Heart right ventricle (tissue), 16 donors: ENCODE measurements at regions not wholly inside any gene's neighbourhood (a gene's known extent, or its start where the extent isn't known, plus 50 kb on each side); places are given as distances from the start of the nearest gene placed in this dataset.

Source experiments
- ATAC-seq, 8 donors: fragments of 200-7000 bp; cut with Tn5 transposase; one replicate each; pipeline ENCODE4 v1.9.1; 2020; ENCODE audit warnings: mild to moderate bottlenecking in 8 of 8, moderate library complexity in 8 of 8, moderate number of reproducible peaks in 1 of 8
- DNase-seq, 2 donors: peaks; one replicate each; pipeline ENCODE4 v3.0.0-alpha.2; 2020
- H3K27ac ChIP-seq, 10 donors: fragments of 200-600 bp; sonication (generic) in 2 of 10; one replicate each; pipeline versions ENCODE4 v1.5.0 to v1.8.0; 2020 to 2022; ENCODE audit warnings: mild to moderate bottlenecking in 3 of 10
- H3K27me3 ChIP-seq, 7 donors: fragments of 200-600 bp; one replicate each; pipeline ENCODE4 v1.8.0; 2021 to 2022; ENCODE audit warnings: mild to moderate bottlenecking in 2 of 7
- H3K36me3 ChIP-seq, 9 donors: fragments of 200-600 bp; sonication (generic) in 1 of 9; one replicate each; pipeline versions ENCODE4 v1.5.0 to v1.8.0; 2020 to 2022; ENCODE audit warnings: mild to moderate bottlenecking in 2 of 9
- H3K4me1 ChIP-seq, 9 donors: fragments of 200-600 bp; sonication (generic) in 1 of 9; one replicate each; pipeline versions ENCODE4 v1.5.0 to v1.8.0; 2020 to 2022; ENCODE audit warnings: mild to moderate bottlenecking in 4 of 9
- H3K4me3 ChIP-seq, 10 donors: fragments of 200-600 bp; sonication (generic) in 2 of 10; one replicate each; pipeline versions ENCODE4 v1.5.0 to v1.8.0; 2020 to 2022; ENCODE audit warnings: mild to moderate bottlenecking in 7 of 10, moderate library complexity in 2 of 10
- H3K9me3 ChIP-seq, 11 donors: fragments of 200-600 bp in 10 of 11; sonication (generic) in 2 of 11; one replicate each; pipeline versions ENCODE4 v1.5.0 to v1.8.0; 2013 to 2022; ENCODE audit warnings: mild to moderate bottlenecking in 2 of 11, control low read depth in 1 of 11, moderate library complexity in 1 of 11
- CTCF ChIP-seq, 9 donors: fragments of 200-600 bp; sonication (generic) in 2 of 9; IDR thresholded peaks; one replicate each; pipeline versions ENCODE4 v1.5.0 to v1.8.0; 2021 to 2022; ENCODE audit warnings: antibody characterized with exemption in 9 of 9, mild to moderate bottlenecking in 5 of 9, moderate library complexity in 1 of 9
- WGBS, 2 donors: extraction: QIAGEN DNeasy Blood & Tissue Kit; methylation state at CpG; one replicate each; pipeline ENCODE4 v1.1.7; 2013; ENCODE audit warnings: inconsistent platforms in 1 of 2; 5-methylcytosine and 5-hydroxymethylcytosine counted together
- intact Hi-C, 10 donors: fragments of 100-400 bp; cut with DNase I; formaldehyde crosslinking; loops; one replicate each; pipeline versions ENCODE4 v1.11.1 to v1.14.2; 2022
- donor health status: Arrhythmogenic right ventricular cardiomyopathy.
- donor health status: ischemic (EF 13 %, LVEDD 7.1; RV severe dilation, severe dysfunction).
- donor health status: healthy with polysubstance abuse.
- donor health status: DM: no; HTN: yes; CAD: no.
- donor health status: DM: no; HTN: no; CAD: no.
- donor health status: ischemic (EF 25% LVEDD 6.9; RV normal size, moderate dysfunction).
- donor health status: ischemic (EF 25% LVEDD 5.7; RV mildly dilated, moderate dysfunction).
- donor health status: healthy.
- donor health status: DM: yes; HTN: yes; CAD: no.
- donor health status: Ischemic cardiomyopathy.
- donor health status: ischemic (EF 35%, LVEDD 5.7; RV mildly dilated, moderate dysfunction).
- donor health status: nonischemic (EF 11% LVEDD 7.7; RV severe dilation, severe dysfunction).
- donor health status: DM: yes; HTN: yes; CAD: no.
- donor health status: PGD.
- donor health status: ischemic (EF 29% LVEDD 5.4; RV normal size, mild dysfunction).
- donor health status: nonischemic (EF 23%, LVEDD 6.1; RV moderate dilation, normal function).

- Histone ChIP-seq H3K36me3 (no peaks in the 10 kb centered on the region), H3K9me3 (no peaks in the 10 kb centered on the region), H3K27ac (peak overlapping the region in 1 of 10 donors; percentile 80), H3K4me1 (peaks cover 0 to 58% (median 29%) of the 10 kb centered on the region in 9 donors), H3K4me3 (no peak overlapping the region), H3K27me3 (no peaks in the 10 kb centered on the region)
- no peak for TF ChIP-seq CTCF (IDR thresholded peaks at IDR 0.05)
- WGBS, 2 donors = 94% methylated on average over 8 of the region's 8 CpGs
- intact Hi-C loops = no loop called here
- ATAC-seq (peak in 1 of 8 donors; percentile 8), DNase-seq (no peak)
Measured at GRCh38 chr20:23135449-23136420, 49.6 kb upstream of the CD93 start.
